D341Med (cell line): ENCODE measurements at regions not wholly inside any gene's neighbourhood (a gene's known extent, or its start where the extent isn't known, plus 50 kb on each side); places are given as distances from the start of the nearest gene placed in this dataset.

Source experiments
- DNase-seq: peaks from one replicate; pipeline ENCODE4 v3.0.0; 2012; ENCODE audit warnings: low spot score

GRCh38 chr16:55225972-55226542 lies 97.9 kb upstream of the IRX6 start:
- no peak for DNase-seq

GRCh38 chr16:55232822-55233221 lies 91.2 kb upstream of the IRX6 start:
- DNase-seq, result no peak

- DNase-seq, result no peak
Observed at GRCh38 chr16:55233464-55233863, 90.5 kb upstream of the IRX6 start.

- DNase-seq, result no peak
Observed at GRCh38 chr16:55236655-55237054, 87.3 kb upstream of the IRX6 start.

GRCh38 chr16:55239723-55240122 lies 84.3 kb upstream of the IRX6 start:
- no peak for DNase-seq

- no peak for DNase-seq
Observed at GRCh38 chr16:55240888-55241287, 83.1 kb upstream of the IRX6 start.

- DNase-seq, result no peak
Observed at GRCh38 chr16:55242667-55243066, 81.3 kb upstream of the IRX6 start.

GRCh38 chr16:55248058-55248457 lies 75.9 kb upstream of the IRX6 start:
- no peak for DNase-seq

GRCh38 chr16:55248494-55248893 lies 75.5 kb upstream of the IRX6 start:
- DNase-seq, result no peak

GRCh38 chr16:55249361-55249760 lies 74.6 kb upstream of the IRX6 start:
- no peak for DNase-seq

GRCh38 chr16:55249936-55250335 lies 74.1 kb upstream of the IRX6 start:
- no peak for DNase-seq

- no peak for DNase-seq
Observed at GRCh38 chr16:55250701-55251100, 73.3 kb upstream of the IRX6 start.

- no peak for DNase-seq
Observed at GRCh38 chr16:55251151-55251550, 72.9 kb upstream of the IRX6 start.

- DNase-seq, result no peak
Observed at GRCh38 chr16:55252577-55252976, 71.4 kb upstream of the IRX6 start.

GRCh38 chr16:55253987-55254386 lies 70.0 kb upstream of the IRX6 start:
- no peak for DNase-seq

- no peak for DNase-seq
Observed at GRCh38 chr16:55255733-55256282, 68.2 kb upstream of the IRX6 start.

- no peak for DNase-seq
Observed at GRCh38 chr16:55256412-55257016, 67.5 kb upstream of the IRX6 start.

- DNase-seq, result peak; percentile 34
Observed at GRCh38 chr16:55257966-55258613, 65.9 kb upstream of the IRX6 start.

GRCh38 chr16:55261301-55261700 lies 62.7 kb upstream of the IRX6 start:
- no peak for DNase-seq

GRCh38 chr16:55263271-55264250 lies 60.4 kb upstream of the IRX6 start:
- DNase-seq, result no peak

GRCh38 chr16:55264949-55265348 lies 59.1 kb upstream of the IRX6 start:
- no peak for DNase-seq

GRCh38 chr16:55265926-55266325 lies 58.1 kb upstream of the IRX6 start:
- no peak for DNase-seq
